ENCODE measurements at regions not wholly inside any gene's neighbourhood (a gene's known extent, or its start where the extent isn't known, plus 50 kb on each side); places are given as distances from the start of the nearest gene placed in this dataset.
"Not testable (repeated sequence)": the region's sequence is repeated elsewhere in the genome, so short reads cannot be mapped to it uniquely, and the experiment has no call there.

GRCh38 chr14:71165121-71166031, 258.1 kb downstream of the PCNX1 start:
- no peak for DNase-seq

GRCh38 chr14:71166180-71166837, 259.1 kb downstream of the PCNX1 start:
- no peak for DNase-seq

GRCh38 chr14:71167325-71167950, 260.2 kb downstream of the PCNX1 start:
- DNase-seq: not testable (repeated sequence)

GRCh38 chr14:71168161-71168560, 260.9 kb downstream of the PCNX1 start:
- not testable (repeated sequence) for DNase-seq

- DNase-seq: no peak
These were observed 261.5 kb downstream of the PCNX1 start for GRCh38 chr14:71168564-71169427.

- no peak for DNase-seq
These were observed 262.6 kb downstream of the PCNX1 start for GRCh38 chr14:71169861-71170260.

- DNase-seq: no peak
These were observed 268.2 kb downstream of the PCNX1 start for GRCh38 chr14:71175491-71175890.

- no peak for DNase-seq
These were observed 271.8 kb downstream of the PCNX1 start for GRCh38 chr14:71179066-71179465.

- DNase-seq: no peak
These were observed 273.1 kb downstream of the PCNX1 start for GRCh38 chr14:71180397-71180796.

GRCh38 chr14:71181215-71182003, 274.1 kb downstream of the PCNX1 start:
- no peak for DNase-seq

GRCh38 chr14:71183876-71184689, 276.8 kb downstream of the PCNX1 start:
- DNase-seq: no peak

GRCh38 chr14:71185637-71186036, 278.4 kb downstream of the PCNX1 start:
- no peak for DNase-seq

- DNase-seq: no peak
These were observed 280.5 kb downstream of the PCNX1 start for GRCh38 chr14:71187633-71188356.

GRCh38 chr14:71190770-71191374, 283.6 kb downstream of the PCNX1 start:
- no peak for DNase-seq

- no peak for DNase-seq
These were observed 286.4 kb downstream of the PCNX1 start for GRCh38 chr14:71193663-71194062.

GRCh38 chr14:71194251-71194650, 287.0 kb downstream of the PCNX1 start:
- no peak for DNase-seq

GRCh38 chr14:71196921-71197320, 289.7 kb downstream of the PCNX1 start:
- no peak for DNase-seq

GRCh38 chr14:71198687-71199086, 291.4 kb downstream of the PCNX1 start:
- no peak for DNase-seq

- DNase-seq: no peak
These were observed 294.6 kb downstream of the PCNX1 start for GRCh38 chr14:71201840-71202239.

- DNase-seq: no peak
These were observed 295.6 kb downstream of the PCNX1 start for GRCh38 chr14:71202881-71203280.
